ENCODE measurements at regions not wholly inside any gene's neighbourhood (a gene's known extent, or its start where the extent isn't known, plus 50 kb on each side); places are given as distances from the start of the nearest gene placed in this dataset.
"Not testable (repeated sequence)": the region's sequence is repeated elsewhere in the genome, so short reads cannot be mapped to it uniquely, and the experiment has no call there.

- not testable (repeated sequence) for TF ChIP-seq POLR2A, CTCF (IDR thresholded peaks at IDR 0.05)
Measured at GRCh38 chr15:81775779-81776178, 270.0 kb downstream of the MEX3B start.
